OCI-LY7 (cell line): ENCODE measurements at regions not wholly inside any gene's neighbourhood (a gene's known extent, or its start where the extent isn't known, plus 50 kb on each side); places are given as distances from the start of the nearest gene placed in this dataset.

Experiments used
- BruUV-seq: library from RNA; stranded (reverse); fragments of 400-500 nt; replicated peaks from 2 replicates; lab custom pipeline; 2021; lab: Mats Ljungman, UMichigan
- CTCF ChIA-PET: fragments of 300-600 bp; sonication (Branson Sonifier 250); formaldehyde crosslinking; loops from one replicate; lab custom pipeline; 2022; ENCODE audit warnings: antibody characterized with exemption; ENCODE audit not compliant: unreplicated experiment; lab: Charles Lee
- POLR2A ChIA-PET: fragments of 300-600 bp; sonication (Branson Sonifier 250); formaldehyde crosslinking; loops from one replicate; lab custom pipeline; 2022; ENCODE audit warnings: antibody characterized with exemption; lab: Charles Lee
- DNase-seq: peaks from one replicate; pipeline ENCODE4 v3.0.0-alpha.2; 2015; ENCODE audit warnings: low spot score
- H2AFZ ChIP-seq: fragments of 200-600 bp; sonication (generic), shearing (Covaris generic); 2 replicates; pipeline ENCODE4 v1.6.1; 2014; ENCODE audit warnings: mild to moderate bottlenecking, antibody characterized with exemption, low read length, moderate library complexity
- H3K27ac ChIP-seq: fragments of 200-600 bp; sonication (generic); 2 replicates; pipeline ENCODE4 v1.5.1; 2014; ENCODE audit warnings: mixed run types, low read depth, mild to moderate bottlenecking, moderate library complexity, low read length, inconsistent platforms; ENCODE audit not compliant: poor library complexity, severe bottlenecking
- H3K36me3 ChIP-seq: fragments of 200-600 bp; sonication (generic); 2 replicates; pipeline ENCODE4 v1.6.1; 2014; ENCODE audit warnings: mild to moderate bottlenecking, antibody characterized with exemption, low read length, moderate library complexity, mixed read lengths; ENCODE audit not compliant: insufficient read depth
- H3K4me1 ChIP-seq: fragments of 200-600 bp; sonication (generic); 2 replicates; pipeline ENCODE4 v1.5.1; 2014; ENCODE audit warnings: mild to moderate bottlenecking, low read length; ENCODE audit not compliant: insufficient read depth, poor library complexity, severe bottlenecking
- H3K4me2 ChIP-seq: fragments of 200-600 bp; sonication (generic); 2 replicates; pipeline ENCODE4 v1.6.1; 2014; ENCODE audit warnings: mild to moderate bottlenecking, low read length
- H3K4me3 ChIP-seq: fragments of 200-600 bp; sonication (generic); 2 replicates; pipeline ENCODE4 v1.5.1; 2014; ENCODE audit warnings: mild to moderate bottlenecking, low read depth, low read length; ENCODE audit not compliant: poor library complexity, severe bottlenecking
- H3K79me2 ChIP-seq: fragments of 200-600 bp; sonication (generic); 2 replicates; pipeline ENCODE4 v1.6.1; 2016; ENCODE audit warnings: low read depth, mild to moderate bottlenecking, low read length, moderate library complexity, mixed read lengths; ENCODE audit not compliant: insufficient read depth
- H3K9me2 ChIP-seq: fragments of 200-600 bp; sonication (generic); 2 replicates; pipeline ENCODE4 v1.6.1; 2016; ENCODE audit warnings: mild to moderate bottlenecking, low read length, mixed read lengths; ENCODE audit not compliant: insufficient read depth
- H3K9me3 ChIP-seq: fragments of 200-600 bp; sonication (generic); 2 replicates; pipeline ENCODE4 v1.6.1; 2014; ENCODE audit warnings: mild to moderate bottlenecking, mixed run types, low read length, mixed read lengths
- H4K20me1 ChIP-seq: fragments of 200-600 bp; sonication (generic); 2 replicates; pipeline ENCODE4 v1.6.1; 2014; ENCODE audit warnings: mild to moderate bottlenecking, antibody characterized with exemption, low read length, moderate library complexity, mixed read lengths; ENCODE audit not compliant: insufficient read depth
- CTCF ChIP-seq: fragments of 200-600 bp; sonication (generic); conservative IDR thresholded peaks from 2 replicates; pipeline ENCODE4 v1.5.1; 2014; ENCODE audit warnings: mild to moderate bottlenecking, antibody characterized with exemption, low read length, moderate library complexity, mixed read lengths
- EZH2phosphoT487 ChIP-seq: fragments of 200-600 bp; sonication (generic); IDR thresholded peaks from 2 replicates; pipeline ENCODE4 v1.6.1; 2018; ENCODE audit warnings: low read depth, borderline replicate concordance, mild to moderate bottlenecking, mixed run types, antibody characterized with exemption, low read length, moderate library complexity, mixed read lengths
- intact Hi-C: fragments of 100-400 bp; cut with micrococcal nuclease; formaldehyde crosslinking; loops from one replicate; pipeline ENCODE4 v1.10.0; 2022; ENCODE audit not compliant: unreplicated experiment

DNA sequence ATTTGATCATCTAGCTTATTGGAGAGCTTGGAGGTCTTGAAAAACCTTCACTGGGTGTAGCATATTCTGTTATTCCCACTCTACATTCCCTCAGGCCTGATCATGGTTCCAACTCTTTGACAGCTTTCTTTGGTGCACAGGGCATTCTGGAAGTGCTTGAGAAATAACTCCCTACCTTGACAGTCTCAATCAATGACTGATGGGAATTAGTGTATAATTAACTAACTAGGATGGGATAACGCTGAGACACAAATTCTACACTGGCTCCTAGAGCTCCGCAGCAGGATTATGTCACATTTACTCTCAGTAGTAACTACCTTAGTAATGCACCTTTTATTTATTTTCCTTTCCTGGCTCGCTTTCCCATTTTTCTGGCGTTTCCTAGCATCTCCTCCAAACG is 236.4 kb downstream of the MAP2K6 start:
- Histone ChIP-seq H3K27ac (no peak overlapping the region), H3K79me2 (no peaks in the 10 kb centered on the region), H3K9me2 (no peaks in the 10 kb centered on the region), H3K4me1 (peaks cover 15% of the 10 kb centered on the region), H3K36me3 (no peaks in the 10 kb centered on the region; the same call in 1 of the 2 replicates), H3K4me2 (no peak overlapping the region), H4K20me1 (no peaks in the 10 kb centered on the region), H3K9me3 (peaks cover 9% of the 10 kb centered on the region; the same call in 1 of the 2 replicates), H3K4me3 (no peak overlapping the region), H2AFZ (no peak overlapping the region)
- intact Hi-C loops, result no loop called here
- TF ChIP-seq EZH2phosphoT487, result no peak
- no peak for TF ChIP-seq CTCF
- DNase-seq, result no peak
- ChIA-PET CTCF (no interaction called here), POLR2A (no interaction called here)
- no TSS peak for BruUV-seq

DNA sequence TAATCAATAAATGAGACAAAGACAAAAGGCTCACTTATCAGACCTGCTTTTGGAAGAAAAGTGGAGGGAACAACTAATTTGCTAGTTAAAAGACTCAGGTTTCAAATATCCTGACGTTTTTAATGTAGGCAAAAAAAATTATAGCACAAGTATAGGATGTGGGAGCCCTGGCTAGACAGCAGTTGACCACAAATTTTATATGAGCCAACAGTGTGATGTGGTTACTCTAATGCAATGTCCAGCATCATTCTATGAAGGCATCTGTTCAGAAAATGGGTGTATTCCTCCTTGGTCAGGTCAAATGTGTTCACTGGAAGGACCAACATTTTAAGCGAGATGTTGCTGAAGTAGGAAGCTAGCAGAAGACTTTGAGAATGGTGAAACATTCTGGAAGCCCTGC is 237.4 kb downstream of the MAP2K6 start:
- TF ChIP-seq EZH2phosphoT487 (no peak), CTCF (no peak)
- Histone ChIP-seq H3K9me3 (peaks cover 11% of the 10 kb centered on the region; the same call in 1 of the 2 replicates), H4K20me1 (no peaks in the 10 kb centered on the region), H3K79me2 (no peaks in the 10 kb centered on the region), H2AFZ (no peak overlapping the region), H3K36me3 (no peaks in the 10 kb centered on the region; the same call in 1 of the 2 replicates), H3K4me3 (no peak overlapping the region), H3K27ac (no peak overlapping the region), H3K4me2 (no peak overlapping the region), H3K9me2 (no peaks in the 10 kb centered on the region), H3K4me1 (peaks cover 15% of the 10 kb centered on the region)
- no peak for DNase-seq
- no TSS peak for BruUV-seq
- POLR2A ChIA-PET, result interaction anchor here (0.6 to 1.1 kb wide), 7 partner anchors 16 to 150 kb away, joined by 3 to 4 read pairs (median 3); no protein-coding TSS in a partner anchor
- intact Hi-C loops, result no loop called here
- CTCF ChIA-PET, result no interaction called here
